ENCODE measurements at regions not wholly inside any gene's neighbourhood (a gene's known extent, or its start where the extent isn't known, plus 50 kb on each side); places are given as distances from the start of the nearest gene placed in this dataset.

DNA sequence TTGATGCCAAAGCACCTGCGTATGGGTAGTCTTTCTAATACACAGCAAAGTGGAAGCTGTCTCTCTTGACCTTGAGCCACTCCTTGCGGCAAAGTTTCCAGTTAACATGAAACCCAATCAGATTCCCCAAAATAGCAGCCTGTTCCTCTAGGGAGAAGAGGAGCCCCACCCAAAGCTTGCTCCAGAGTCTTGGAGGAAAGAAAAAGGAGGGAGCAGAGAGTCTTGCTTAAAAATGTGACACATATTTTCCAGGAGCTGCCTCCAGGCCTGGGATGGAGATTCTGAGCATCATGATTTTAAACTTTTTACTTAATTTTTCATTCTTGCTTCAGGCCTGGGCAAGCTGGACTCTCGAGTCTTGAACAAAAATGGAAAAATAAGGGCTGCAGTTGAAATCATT lies 223.5 kb upstream of the TNC start:
- TF ChIP-seq CTCF (conservative IDR thresholded peaks at IDR 0.05 in 1 of 2, IDR thresholded peaks at IDR 0.05 in 1 of 2; ENCODE audit: extremely low read depth in 1 of 2, insufficient read depth in 1 of 2, low read depth in 1 of 2, low read length in 2 of 2) (no peak), EZH2 (IDR thresholded peaks at IDR 0.05; ENCODE audit: borderline replicate concordance, low read length) (no peak)

Data from mammary epithelial cell (primary cell).